GM23338 (cell line): ENCODE measurements at regions not wholly inside any gene's neighbourhood (a gene's known extent, or its start where the extent isn't known, plus 50 kb on each side); places are given as distances from the start of the nearest gene placed in this dataset.

Experiments
- ATAC-seq: fragments of 200-7000 bp; cut with Tn5 transposase; 3 replicates; pipeline ENCODE4 v1.9.1; 2020
- DNase-seq: peaks from one replicate; pipeline ENCODE4 v3.0.0-alpha.2; 2015; ENCODE audit warnings: low spot score
- H2AFZ ChIP-seq: fragments of 200-600 bp; sonication (generic); 2 replicates; pipeline ENCODE4 v1.8.0; 2016; ENCODE audit warnings: antibody characterized with exemption, mild to moderate bottlenecking, moderate library complexity
- H3F3A ChIP-seq: fragments of 200-600 bp; sonication (generic); replicated peaks from 2 replicates; pipeline ENCODE4 v1.8.0; 2017; ENCODE audit warnings: antibody characterized with exemption, mixed run types, low read depth
- H3K27ac ChIP-seq: fragments of 200-600 bp; sonication (generic); 2 replicates; pipeline ENCODE4 v1.6.1; 2016; ENCODE audit warnings: low read depth
- H3K27me3 ChIP-seq: fragments of 200-600 bp; sonication (generic); 2 replicates; pipeline ENCODE4 v1.8.0; 2016; ENCODE audit warnings: mild to moderate bottlenecking, mixed run types, moderate library complexity; ENCODE audit not compliant: insufficient read depth
- H3K36me3 ChIP-seq: fragments of 200-600 bp; sonication (generic); 2 replicates; pipeline ENCODE4 v1.8.0; 2016; ENCODE audit warnings: mild to moderate bottlenecking; ENCODE audit not compliant: insufficient read depth
- H3K4me1 ChIP-seq: fragments of 200-600 bp; sonication (generic); 2 replicates; pipeline ENCODE4 v1.8.0; 2016; ENCODE audit warnings: mild to moderate bottlenecking, moderate library complexity; ENCODE audit not compliant: insufficient read depth
- H3K4me2 ChIP-seq: fragments of 200-600 bp; sonication (generic); 2 replicates; pipeline ENCODE4 v1.7.1; 2017; ENCODE audit warnings: mixed run types
- H3K4me3 ChIP-seq: fragments of 200-600 bp; sonication (generic); 2 replicates; pipeline ENCODE4 v1.6.1; 2016; ENCODE audit warnings: mixed run types
- H3K79me2 ChIP-seq: fragments of 200-600 bp; sonication (generic); replicated peaks from 2 replicates; pipeline ENCODE4 v1.8.0; 2017; ENCODE audit warnings: mild to moderate bottlenecking; ENCODE audit not compliant: insufficient read depth
- H3K9me2 ChIP-seq: fragments of 200-600 bp; sonication (generic); 2 replicates; pipeline ENCODE4 v1.8.0; 2017; ENCODE audit not compliant: insufficient read depth
- H4K20me1 ChIP-seq: fragments of 200-600 bp; sonication (generic); replicated peaks from 2 replicates; pipeline ENCODE4 v1.8.0; 2017; ENCODE audit warnings: mild to moderate bottlenecking; ENCODE audit not compliant: insufficient read depth
- H3K27ac Mint-ChIP-seq: 2 replicates; pipeline ENCODE4 v1.8.0; 2020; ENCODE audit warnings: inconsistent platforms, mild to moderate bottlenecking, moderate library complexity, mixed read lengths
- H3K27me3 Mint-ChIP-seq: 3 replicates; pipeline ENCODE4 v1.8.0; 2022; ENCODE audit warnings: low read depth, mild to moderate bottlenecking, moderate library complexity, mixed read lengths, inconsistent platforms; ENCODE audit not compliant: insufficient read depth, poor library complexity
- H3K36me3 Mint-ChIP-seq: 3 replicates; pipeline ENCODE4 v1.8.0; 2021; ENCODE audit warnings: low read depth, mild to moderate bottlenecking, inconsistent platforms, moderate library complexity, mixed read lengths
- H3K4me1 Mint-ChIP-seq: 3 replicates; pipeline ENCODE4 v1.8.0; 2020; ENCODE audit warnings: mild to moderate bottlenecking, inconsistent platforms, mixed read lengths
- H3K4me3 Mint-ChIP-seq: 3 replicates; pipeline ENCODE4 v1.8.0; 2021; ENCODE audit warnings: moderate library complexity, mild to moderate bottlenecking, inconsistent platforms, mixed read lengths
- H3K9me3 Mint-ChIP-seq: 3 replicates; pipeline ENCODE4 v1.8.0; 2020; ENCODE audit warnings: moderate library complexity, mild to moderate bottlenecking, inconsistent platforms, mixed read lengths
- CREB1 ChIP-seq: fragments of 250-450 bp; sonication (Bioruptor Pico); IDR thresholded peaks from 2 replicates; pipeline ENCODE4 v1.5.0; 2020; ENCODE audit warnings: low read depth, mild to moderate bottlenecking, moderate library complexity
- EZH2 ChIP-seq: fragments of 200-600 bp; sonication (generic); IDR thresholded peaks from one replicate; pipeline ENCODE4 v1.8.0; 2017; ENCODE audit warnings: antibody characterized with exemption, mild to moderate bottlenecking, low read depth; ENCODE audit not compliant: unreplicated experiment
- EZH2phosphoT487 ChIP-seq: fragments of 200-600 bp; sonication (generic); IDR thresholded peaks from one replicate; pipeline ENCODE4 v1.8.1; 2018; ENCODE audit warnings: antibody characterized with exemption; ENCODE audit not compliant: unreplicated experiment
- JUNB ChIP-seq: IDR thresholded peaks from one replicate; pipeline ENCODE4 v1.6.1; 2016; ENCODE audit warnings: antibody characterized with exemption; ENCODE audit not compliant: unreplicated experiment
- NANOG ChIP-seq: IDR thresholded peaks from 2 replicates; pipeline ENCODE4 v1.6.1; 2016; ENCODE audit warnings: antibody characterized with exemption, borderline replicate concordance
- POLR2AphosphoS5 ChIP-seq: IDR thresholded peaks from 2 replicates; pipeline ENCODE4 v1.6.1; 2016; ENCODE audit warnings: antibody characterized with exemption, low read depth
- STAT1 ChIP-seq: IDR thresholded peaks from one replicate; pipeline ENCODE4 v1.6.1; 2016; ENCODE audit warnings: antibody characterized with exemption; ENCODE audit not compliant: unreplicated experiment
- ZNF114 ChIP-seq: fragments of 250-450 bp; sonication (Bioruptor Pico); IDR thresholded peaks from 2 replicates; pipeline ENCODE4 v1.5.0; 2020; ENCODE audit warnings: mild to moderate bottlenecking, moderate library complexity
- ZNF331 ChIP-seq: fragments of 250-450 bp; sonication (Bioruptor Pico); IDR thresholded peaks from 2 replicates; pipeline ENCODE4 v1.5.0; 2020; ENCODE audit warnings: low read depth, mild to moderate bottlenecking, moderate library complexity
- TF ChIP-seq, protein P1 (sequence below), 2 experiments: fragments of 200-600 bp in 1 of 2; sonication (generic) in 1 of 2; conservative IDR thresholded peaks; 2 replicates each; pipeline versions ENCODE4 v1.5.1 to v1.6.1; 2016 to 2017; ENCODE audit warnings: antibody characterized with exemption in 2 of 2, low read depth in 2 of 2, mild to moderate bottlenecking in 2 of 2, moderate library complexity in 1 of 2
- TF ChIP-seq, protein P2 (sequence below): IDR thresholded peaks from one replicate; pipeline ENCODE4 v1.6.1; 2018; ENCODE audit warnings: antibody characterized with exemption; ENCODE audit not compliant: unreplicated experiment
- TF ChIP-seq, protein P3 (sequence below): fragments of 250-450 bp; sonication (Bioruptor Pico); IDR thresholded peaks from 2 replicates; pipeline ENCODE4 v1.5.0; 2020; ENCODE audit warnings: mild to moderate bottlenecking, moderate library complexity
- TF ChIP-seq, protein P4 (sequence below): IDR thresholded peaks from 2 replicates; pipeline ENCODE4 v1.6.1; 2016; ENCODE audit warnings: antibody characterized with exemption

DNA sequence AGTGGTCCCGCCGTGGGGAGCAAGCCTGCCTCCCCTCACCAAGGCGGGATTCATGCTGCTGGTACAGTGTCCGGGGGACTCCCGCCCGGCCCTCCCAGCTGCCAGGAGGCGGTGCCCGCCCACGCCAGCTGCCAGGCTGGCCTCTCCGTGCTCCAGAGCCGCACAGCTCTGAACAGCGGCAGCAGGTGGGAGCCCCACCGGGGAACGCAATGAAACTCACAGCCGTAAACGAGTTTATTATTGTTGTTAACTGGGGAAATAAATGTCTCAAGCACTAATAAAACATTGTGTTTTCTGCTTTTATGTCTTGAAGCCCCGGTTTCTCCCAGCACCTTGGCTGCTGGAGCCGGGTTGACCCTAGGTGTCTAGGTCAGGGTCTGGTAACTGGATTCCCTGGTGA lies 317.7 kb upstream of the TLE3 start:
- Mint-ChIP-seq H3K36me3 (no peaks in the 10 kb centered on the region), H3K4me3 (no peak overlapping the region), H3K27me3 (peaks cover 2% of the 10 kb centered on the region), H3K4me1 (peaks cover 11% of the 10 kb centered on the region), H3K27ac (no peak overlapping the region), H3K9me3 (no peaks in the 10 kb centered on the region)
- no peaks in the 10 kb centered on the region for H3K79me2 ChIP-seq
- H3K9me2 ChIP-seq, result no peaks in the 10 kb centered on the region
- H3K4me1 ChIP-seq, result no peaks in the 10 kb centered on the region
- TF ChIP-seq JUNB (no peak), EZH2 (no peak), STAT1 (no peak), EZH2phosphoT487 (no peak), ZNF331 (no peak), POLR2AphosphoS5 (no peak), NANOG (no peak), CREB1 (CRISPR knock-in tag) (no peak), ZNF114 (CRISPR knock-in tag) (no peak)
- TF ChIP-seq, protein P1, sequence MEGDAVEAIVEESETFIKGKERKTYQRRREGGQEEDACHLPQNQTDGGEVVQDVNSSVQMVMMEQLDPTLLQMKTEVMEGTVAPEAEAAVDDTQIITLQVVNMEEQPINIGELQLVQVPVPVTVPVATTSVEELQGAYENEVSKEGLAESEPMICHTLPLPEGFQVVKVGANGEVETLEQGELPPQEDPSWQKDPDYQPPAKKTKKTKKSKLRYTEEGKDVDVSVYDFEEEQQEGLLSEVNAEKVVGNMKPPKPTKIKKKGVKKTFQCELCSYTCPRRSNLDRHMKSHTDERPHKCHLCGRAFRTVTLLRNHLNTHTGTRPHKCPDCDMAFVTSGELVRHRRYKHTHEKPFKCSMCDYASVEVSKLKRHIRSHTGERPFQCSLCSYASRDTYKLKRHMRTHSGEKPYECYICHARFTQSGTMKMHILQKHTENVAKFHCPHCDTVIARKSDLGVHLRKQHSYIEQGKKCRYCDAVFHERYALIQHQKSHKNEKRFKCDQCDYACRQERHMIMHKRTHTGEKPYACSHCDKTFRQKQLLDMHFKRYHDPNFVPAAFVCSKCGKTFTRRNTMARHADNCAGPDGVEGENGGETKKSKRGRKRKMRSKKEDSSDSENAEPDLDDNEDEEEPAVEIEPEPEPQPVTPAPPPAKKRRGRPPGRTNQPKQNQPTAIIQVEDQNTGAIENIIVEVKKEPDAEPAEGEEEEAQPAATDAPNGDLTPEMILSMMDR (conservative IDR thresholded peaks at IDR 0.05; ENCODE audit: low read depth in 2 of 2), result no peak
- TF ChIP-seq, protein P2, sequence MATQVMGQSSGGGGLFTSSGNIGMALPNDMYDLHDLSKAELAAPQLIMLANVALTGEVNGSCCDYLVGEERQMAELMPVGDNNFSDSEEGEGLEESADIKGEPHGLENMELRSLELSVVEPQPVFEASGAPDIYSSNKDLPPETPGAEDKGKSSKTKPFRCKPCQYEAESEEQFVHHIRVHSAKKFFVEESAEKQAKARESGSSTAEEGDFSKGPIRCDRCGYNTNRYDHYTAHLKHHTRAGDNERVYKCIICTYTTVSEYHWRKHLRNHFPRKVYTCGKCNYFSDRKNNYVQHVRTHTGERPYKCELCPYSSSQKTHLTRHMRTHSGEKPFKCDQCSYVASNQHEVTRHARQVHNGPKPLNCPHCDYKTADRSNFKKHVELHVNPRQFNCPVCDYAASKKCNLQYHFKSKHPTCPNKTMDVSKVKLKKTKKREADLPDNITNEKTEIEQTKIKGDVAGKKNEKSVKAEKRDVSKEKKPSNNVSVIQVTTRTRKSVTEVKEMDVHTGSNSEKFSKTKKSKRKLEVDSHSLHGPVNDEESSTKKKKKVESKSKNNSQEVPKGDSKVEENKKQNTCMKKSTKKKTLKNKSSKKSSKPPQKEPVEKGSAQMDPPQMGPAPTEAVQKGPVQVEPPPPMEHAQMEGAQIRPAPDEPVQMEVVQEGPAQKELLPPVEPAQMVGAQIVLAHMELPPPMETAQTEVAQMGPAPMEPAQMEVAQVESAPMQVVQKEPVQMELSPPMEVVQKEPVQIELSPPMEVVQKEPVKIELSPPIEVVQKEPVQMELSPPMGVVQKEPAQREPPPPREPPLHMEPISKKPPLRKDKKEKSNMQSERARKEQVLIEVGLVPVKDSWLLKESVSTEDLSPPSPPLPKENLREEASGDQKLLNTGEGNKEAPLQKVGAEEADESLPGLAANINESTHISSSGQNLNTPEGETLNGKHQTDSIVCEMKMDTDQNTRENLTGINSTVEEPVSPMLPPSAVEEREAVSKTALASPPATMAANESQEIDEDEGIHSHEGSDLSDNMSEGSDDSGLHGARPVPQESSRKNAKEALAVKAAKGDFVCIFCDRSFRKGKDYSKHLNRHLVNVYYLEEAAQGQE, result no peak
- TF ChIP-seq, protein P3, sequence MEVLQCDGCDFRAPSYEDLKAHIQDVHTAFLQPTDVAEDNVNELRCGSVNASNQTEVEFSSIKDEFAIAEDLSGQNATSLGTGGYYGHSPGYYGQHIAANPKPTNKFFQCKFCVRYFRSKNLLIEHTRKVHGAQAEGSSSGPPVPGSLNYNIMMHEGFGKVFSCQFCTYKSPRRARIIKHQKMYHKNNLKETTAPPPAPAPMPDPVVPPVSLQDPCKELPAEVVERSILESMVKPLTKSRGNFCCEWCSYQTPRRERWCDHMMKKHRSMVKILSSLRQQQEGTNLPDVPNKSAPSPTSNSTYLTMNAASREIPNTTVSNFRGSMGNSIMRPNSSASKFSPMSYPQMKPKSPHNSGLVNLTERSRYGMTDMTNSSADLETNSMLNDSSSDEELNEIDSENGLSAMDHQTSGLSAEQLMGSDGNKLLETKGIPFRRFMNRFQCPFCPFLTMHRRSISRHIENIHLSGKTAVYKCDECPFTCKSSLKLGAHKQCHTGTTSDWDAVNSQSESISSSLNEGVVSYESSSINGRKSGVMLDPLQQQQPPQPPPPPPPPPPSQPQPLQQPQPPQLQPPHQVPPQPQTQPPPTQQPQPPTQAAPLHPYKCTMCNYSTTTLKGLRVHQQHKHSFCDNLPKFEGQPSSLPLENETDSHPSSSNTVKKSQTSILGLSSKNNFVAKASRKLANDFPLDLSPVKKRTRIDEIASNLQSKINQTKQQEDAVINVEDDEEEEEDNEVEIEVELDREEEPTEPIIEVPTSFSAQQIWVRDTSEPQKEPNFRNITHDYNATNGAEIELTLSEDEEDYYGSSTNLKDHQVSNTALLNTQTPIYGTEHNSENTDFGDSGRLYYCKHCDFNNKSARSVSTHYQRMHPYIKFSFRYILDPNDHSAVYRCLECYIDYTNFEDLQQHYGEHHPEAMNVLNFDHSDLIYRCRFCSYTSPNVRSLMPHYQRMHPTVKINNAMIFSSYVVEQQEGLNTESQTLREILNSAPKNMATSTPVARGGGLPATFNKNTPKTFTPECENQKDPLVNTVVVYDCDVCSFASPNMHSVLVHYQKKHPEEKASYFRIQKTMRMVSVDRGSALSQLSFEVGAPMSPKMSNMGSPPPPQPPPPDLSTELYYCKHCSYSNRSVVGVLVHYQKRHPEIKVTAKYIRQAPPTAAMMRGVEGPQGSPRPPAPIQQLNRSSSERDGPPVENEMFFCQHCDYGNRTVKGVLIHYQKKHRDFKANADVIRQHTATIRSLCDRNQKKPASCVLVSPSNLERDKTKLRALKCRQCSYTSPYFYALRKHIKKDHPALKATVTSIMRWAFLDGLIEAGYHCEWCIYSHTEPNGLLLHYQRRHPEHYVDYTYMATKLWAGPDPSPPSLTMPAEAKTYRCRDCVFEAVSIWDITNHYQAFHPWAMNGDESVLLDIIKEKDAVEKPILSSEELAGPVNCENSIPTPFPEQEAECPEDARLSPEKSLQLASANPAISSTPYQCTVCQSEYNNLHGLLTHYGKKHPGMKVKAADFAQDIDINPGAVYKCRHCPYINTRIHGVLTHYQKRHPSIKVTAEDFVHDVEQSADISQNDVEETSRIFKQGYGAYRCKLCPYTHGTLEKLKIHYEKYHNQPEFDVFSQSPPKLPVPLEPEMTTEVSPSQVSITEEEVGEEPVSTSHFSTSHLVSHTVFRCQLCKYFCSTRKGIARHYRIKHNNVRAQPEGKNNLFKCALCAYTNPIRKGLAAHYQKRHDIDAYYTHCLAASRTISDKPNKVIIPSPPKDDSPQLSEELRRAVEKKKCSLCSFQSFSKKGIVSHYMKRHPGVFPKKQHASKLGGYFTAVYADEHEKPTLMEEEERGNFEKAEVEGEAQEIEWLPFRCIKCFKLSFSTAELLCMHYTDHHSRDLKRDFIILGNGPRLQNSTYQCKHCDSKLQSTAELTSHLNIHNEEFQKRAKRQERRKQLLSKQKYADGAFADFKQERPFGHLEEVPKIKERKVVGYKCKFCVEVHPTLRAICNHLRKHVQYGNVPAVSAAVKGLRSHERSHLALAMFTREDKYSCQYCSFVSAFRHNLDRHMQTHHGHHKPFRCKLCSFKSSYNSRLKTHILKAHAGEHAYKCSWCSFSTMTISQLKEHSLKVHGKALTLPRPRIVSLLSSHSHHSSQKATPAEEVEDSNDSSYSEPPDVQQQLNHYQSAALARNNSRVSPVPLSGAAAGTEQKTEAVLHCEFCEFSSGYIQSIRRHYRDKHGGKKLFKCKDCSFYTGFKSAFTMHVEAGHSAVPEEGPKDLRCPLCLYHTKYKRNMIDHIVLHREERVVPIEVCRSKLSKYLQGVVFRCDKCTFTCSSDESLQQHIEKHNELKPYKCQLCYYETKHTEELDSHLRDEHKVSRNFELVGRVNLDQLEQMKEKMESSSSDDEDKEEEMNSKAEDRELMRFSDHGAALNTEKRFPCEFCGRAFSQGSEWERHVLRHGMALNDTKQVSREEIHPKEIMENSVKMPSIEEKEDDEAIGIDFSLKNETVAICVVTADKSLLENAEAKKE (CRISPR knock-in tag), result no peak
- TF ChIP-seq, protein P4, sequence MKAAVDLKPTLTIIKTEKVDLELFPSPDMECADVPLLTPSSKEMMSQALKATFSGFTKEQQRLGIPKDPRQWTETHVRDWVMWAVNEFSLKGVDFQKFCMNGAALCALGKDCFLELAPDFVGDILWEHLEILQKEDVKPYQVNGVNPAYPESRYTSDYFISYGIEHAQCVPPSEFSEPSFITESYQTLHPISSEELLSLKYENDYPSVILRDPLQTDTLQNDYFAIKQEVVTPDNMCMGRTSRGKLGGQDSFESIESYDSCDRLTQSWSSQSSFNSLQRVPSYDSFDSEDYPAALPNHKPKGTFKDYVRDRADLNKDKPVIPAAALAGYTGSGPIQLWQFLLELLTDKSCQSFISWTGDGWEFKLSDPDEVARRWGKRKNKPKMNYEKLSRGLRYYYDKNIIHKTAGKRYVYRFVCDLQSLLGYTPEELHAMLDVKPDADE, result no peak
- no peak overlapping the region for H3K4me2 ChIP-seq
- no peaks in the 10 kb centered on the region for H3F3A ChIP-seq
- no peaks in the 10 kb centered on the region for H3K36me3 ChIP-seq
- H4K20me1 ChIP-seq, result no peaks in the 10 kb centered on the region
- no peak for DNase-seq
- no peak overlapping the region for H3K4me3 ChIP-seq
- H3K27me3 ChIP-seq, result no peaks in the 10 kb centered on the region
- ATAC-seq, result no peak
- no peak overlapping the region for H2AFZ ChIP-seq
- H3K27ac ChIP-seq, result no peak overlapping the region
